Epithelial cell of proximal tubule (primary cell): ENCODE measurements at regions not wholly inside any gene's neighbourhood (a gene's known extent, or its start where the extent isn't known, plus 50 kb on each side); places are given as distances from the start of the nearest gene placed in this dataset.

Source experiments
- DNase-seq: peaks from one replicate; pipeline ENCODE4 v3.0.0-alpha.2; 2011; ENCODE audit warnings: low read depth
- H3K4me3 ChIP-seq: 2 replicates; pipeline ENCODE4 v1.5.1; 2011; ENCODE audit warnings: low read depth, mild to moderate bottlenecking, low read length
- CTCF ChIP-seq: conservative IDR thresholded peaks from 2 replicates; pipeline ENCODE4 v1.5.1; 2012; ENCODE audit warnings: low read depth, mild to moderate bottlenecking, low read length

GRCh38 chr5:15346738-15347137 is 153.2 kb upstream of the FBXL7 start:
- no peak for DNase-seq
- no peak for TF ChIP-seq CTCF
- no peak overlapping the region for H3K4me3 ChIP-seq

- no peak overlapping the region for H3K4me3 ChIP-seq
- no peak for TF ChIP-seq CTCF
- DNase-seq: no peak
These were observed 155.0 kb upstream of the FBXL7 start for GRCh38 chr5:15344954-15345353.

GRCh38 chr5:15338546-15338945 is 161.4 kb upstream of the FBXL7 start:
- H3K4me3 ChIP-seq: no peak overlapping the region
- TF ChIP-seq CTCF: no peak
- no peak for DNase-seq

GRCh38 chr5:15334551-15335266 is 165.3 kb upstream of the FBXL7 start:
- no peak for TF ChIP-seq CTCF
- H3K4me3 ChIP-seq: no peak overlapping the region
- no peak for DNase-seq

GRCh38 chr5:15333091-15333490 is 166.9 kb upstream of the FBXL7 start:
- H3K4me3 ChIP-seq: no peak overlapping the region
- no peak for DNase-seq
- no peak for TF ChIP-seq CTCF

GRCh38 chr5:15326932-15327331 is 173.0 kb upstream of the FBXL7 start:
- no peak for TF ChIP-seq CTCF
- DNase-seq: peak; percentile 12
- H3K4me3 ChIP-seq: no peak overlapping the region

GRCh38 chr5:15326471-15326870 is 173.5 kb upstream of the FBXL7 start:
- no peak for DNase-seq
- H3K4me3 ChIP-seq: no peak overlapping the region
- no peak for TF ChIP-seq CTCF
